ENCODE measurements at regions not wholly inside any gene's neighbourhood (a gene's known extent, or its start where the extent isn't known, plus 50 kb on each side); places are given as distances from the start of the nearest gene placed in this dataset.
"Not testable (repeated sequence)": the region's sequence is repeated elsewhere in the genome, so short reads cannot be mapped to it uniquely, and the experiment has no call there.

DNA sequence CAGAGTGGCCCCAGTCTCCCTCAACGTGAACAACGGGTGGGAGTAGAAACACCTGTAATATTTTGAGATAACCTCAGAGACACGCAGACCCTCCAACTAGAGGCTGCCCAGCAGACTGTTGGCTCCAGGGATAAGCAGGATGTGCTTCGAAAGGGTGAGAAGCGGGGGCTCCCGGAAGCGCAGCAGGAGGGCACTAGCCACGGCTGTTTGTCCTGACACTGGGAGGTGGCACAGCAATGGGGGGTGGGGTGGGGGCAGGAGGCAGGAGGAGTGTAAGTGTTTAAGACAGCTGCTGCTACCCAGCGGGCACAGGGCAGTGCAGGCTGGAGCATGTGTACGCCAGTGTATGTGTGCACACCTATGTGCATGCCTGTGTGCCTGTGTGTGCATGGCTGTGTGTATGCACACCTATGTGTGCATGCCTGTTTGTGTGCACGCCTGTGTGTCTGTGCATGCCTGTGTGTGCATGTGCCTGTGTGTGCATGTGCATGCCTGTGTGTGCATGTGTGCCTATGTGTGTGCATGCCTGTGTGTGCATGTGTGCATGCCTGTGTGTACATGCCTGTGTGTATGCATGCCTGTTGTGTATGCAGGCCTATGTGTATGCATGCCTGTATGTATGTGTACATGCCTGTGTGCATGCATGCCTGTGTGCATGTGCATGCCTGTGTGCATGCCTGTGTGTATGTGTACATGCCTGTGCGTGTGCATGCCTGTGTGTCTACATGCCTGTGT lies 154.7 kb downstream of the SHANK2 start:
- DNase-seq, result no peak

GRCh38 chr11:71096751-71097388 lies 155.5 kb downstream of the SHANK2 start:
- no peak for DNase-seq

DNA sequence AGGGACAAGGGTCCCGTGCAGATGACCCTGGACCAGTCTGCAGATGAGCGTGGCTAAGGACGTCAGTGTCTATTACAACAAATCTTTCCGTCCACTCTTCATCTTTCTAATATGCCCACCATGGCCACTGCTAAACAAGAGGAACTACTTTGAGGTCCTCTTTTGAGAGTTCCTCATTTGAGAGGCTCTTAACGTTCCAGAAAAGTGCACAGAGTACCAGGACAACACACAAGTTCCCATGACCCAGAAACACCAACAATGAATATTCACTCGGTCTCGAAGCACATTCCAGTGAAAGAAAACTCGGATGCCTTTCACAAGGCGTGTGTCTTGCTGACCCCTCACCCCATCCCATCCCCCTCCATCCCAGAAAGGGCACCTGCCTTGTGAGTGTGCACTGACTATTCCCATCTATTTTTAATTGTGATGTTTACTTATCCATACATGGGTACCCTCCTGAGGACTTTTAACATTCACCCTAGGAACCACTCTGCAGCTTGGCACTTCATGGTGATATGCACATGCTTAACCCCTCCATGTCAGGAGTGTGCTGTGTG lies 157.0 kb downstream of the SHANK2 start:
- DNase-seq, result no peak

- no peak for DNase-seq
These were observed 157.9 kb downstream of the SHANK2 start for GRCh38 chr11:71094296-71095077.

DNA sequence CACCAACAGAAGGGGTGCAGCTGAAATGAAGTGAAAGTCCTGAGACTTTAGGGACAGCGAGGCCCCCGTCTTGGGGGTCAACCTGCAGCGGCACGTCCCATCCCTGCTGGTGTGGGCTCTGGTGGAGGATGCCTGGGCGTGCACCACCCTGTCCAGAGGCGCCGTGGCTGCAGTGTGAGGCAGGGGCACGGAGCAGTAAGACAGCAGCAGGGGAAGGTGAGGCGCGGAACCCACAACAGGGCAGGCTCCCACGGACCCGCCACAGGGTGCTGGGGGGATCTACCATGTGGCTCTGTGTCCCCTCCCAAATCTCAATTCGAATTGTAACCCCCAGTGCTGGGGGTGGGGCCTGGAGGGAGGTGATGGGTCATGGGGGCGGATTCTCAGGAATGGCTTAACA lies 158.6 kb downstream of the SHANK2 start:
- DNase-seq, result no peak

- DNase-seq, result no peak
These were observed 160.7 kb downstream of the SHANK2 start for GRCh38 chr11:71091506-71092265.

DNA sequence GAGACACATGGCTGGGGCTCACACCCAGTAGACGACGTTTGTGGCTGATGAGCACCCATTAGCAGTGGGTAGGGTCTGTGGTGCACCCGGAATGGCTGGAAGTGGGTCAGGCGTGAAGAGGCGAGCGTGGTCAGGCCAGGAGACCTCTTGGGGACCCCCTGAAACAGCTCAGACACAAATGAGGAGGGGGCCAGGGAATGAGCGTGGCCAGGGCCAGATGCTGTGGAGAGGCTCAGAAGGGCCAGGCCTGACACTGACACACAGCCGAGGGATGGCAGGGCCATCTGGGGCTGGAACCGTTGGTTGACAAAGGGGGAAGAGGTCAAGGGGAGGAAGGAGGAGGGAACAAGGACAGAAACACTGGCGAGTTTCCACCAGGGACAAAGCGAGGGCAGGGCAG lies 162.8 kb downstream of the SHANK2 start:
- DNase-seq, result no peak

DNA sequence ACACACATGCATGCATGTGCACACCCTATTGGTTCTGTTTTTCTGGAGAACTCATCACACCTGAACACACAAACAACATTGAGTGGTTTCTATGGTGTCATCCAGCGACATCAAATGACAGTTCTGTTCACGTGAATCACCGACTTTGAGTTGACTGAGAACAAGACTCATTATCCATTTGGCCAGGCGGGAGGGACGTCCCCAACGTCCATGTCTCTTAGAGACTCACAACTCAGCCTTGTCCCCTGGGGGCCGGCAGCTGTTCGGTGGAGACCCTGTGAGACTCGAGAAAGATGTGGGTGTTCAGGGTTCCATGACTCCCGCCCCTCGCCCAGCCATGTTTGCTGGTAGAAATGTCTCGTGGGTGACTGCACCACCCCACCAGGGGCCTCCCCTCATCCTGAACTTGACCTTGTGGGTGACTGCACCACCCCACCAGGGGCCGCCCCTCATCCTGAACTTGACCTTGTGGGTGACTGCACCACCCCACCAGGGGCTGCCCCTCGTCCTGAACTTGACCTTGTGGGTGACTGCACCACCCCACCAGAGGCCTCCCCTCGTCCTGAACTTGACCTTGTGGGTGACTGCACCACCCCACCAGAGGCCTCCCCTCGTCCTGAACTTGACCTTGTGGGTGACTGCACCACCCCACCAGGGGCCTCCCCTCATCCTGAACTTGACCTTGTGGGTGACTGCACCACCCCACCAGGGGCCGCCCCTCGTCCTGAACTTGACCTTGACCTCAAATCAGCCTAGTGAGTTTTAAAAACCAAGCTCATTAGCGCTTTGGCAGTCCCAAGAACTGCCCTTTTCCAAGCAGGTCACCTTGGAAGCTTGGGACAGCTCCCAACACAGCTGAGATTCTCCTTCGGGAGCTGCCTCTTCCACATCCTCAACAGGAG lies 163.8 kb downstream of the SHANK2 start:
- DNase-seq, result not testable (repeated sequence)

GRCh38 chr11:71086687-71087258 lies 165.6 kb downstream of the SHANK2 start:
- peak; percentile 67 for DNase-seq

- DNase-seq, result no peak
These were observed 167.9 kb downstream of the SHANK2 start for GRCh38 chr11:71084306-71085012.

DNA sequence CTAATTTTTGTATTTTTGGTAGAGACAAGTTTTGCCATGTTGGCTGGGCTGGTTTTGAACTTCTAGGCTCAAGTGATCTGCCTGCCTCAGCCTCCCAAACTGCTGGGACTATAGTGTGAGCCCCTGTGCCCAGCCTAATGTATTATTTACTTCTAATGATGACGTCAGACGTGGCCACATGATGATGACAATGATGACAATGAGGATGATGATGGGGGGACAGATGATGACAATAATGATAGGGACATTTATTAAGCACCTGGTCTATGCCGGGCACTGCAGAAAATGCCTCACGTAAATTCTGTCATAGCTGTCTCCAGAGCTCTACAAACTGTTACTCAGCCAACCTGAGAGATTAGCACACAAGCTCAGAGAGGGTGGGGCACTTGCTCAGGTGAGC lies 169.3 kb downstream of the SHANK2 start:
- no peak for DNase-seq

DNA sequence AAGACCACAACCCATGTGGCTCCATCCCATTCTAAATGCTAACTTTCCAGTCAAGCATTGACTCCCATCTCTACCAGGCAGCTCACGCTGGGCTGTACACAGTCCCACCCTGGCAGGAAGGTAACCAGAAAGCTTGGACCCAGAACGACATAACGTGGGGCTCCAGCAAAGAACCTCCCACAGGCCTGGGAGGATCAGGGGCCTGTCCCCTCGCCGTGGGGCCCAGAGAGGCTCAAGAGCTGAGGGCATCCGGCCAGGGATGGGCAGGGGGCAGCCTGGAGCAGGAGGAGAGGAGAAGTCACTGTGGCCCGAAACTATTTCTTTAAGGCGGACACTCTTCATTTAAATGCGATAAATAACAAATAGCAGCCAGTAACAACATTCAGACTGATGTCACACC lies 169.9 kb downstream of the SHANK2 start:
- DNase-seq, result no peak

DNA sequence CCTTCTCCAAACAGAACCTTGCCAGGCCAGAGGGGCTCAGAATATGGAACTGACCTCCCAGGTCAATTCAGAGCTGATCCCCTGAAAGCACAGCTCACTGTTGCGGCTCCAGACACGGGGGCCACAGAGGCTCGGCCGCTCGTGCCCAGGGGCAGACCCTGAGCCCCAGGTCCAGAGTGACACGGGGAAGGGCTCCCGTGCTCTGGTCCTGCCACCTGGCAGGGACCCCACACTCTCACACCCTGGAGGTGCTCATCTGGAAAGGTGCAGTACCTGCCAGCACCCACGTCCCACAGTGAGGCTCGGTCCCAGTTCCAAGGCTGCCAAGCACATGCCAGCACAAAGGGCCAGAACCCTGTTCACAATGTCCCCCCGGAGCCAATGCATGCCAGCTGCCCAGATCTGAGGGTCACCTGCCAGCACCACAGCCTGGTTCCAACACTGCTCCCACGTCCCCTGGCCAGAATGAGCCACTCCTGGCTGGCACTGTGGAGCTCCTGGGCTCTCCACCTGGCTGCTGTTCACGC lies 170.6 kb downstream of the SHANK2 start:
- DNase-seq, result no peak

DNA sequence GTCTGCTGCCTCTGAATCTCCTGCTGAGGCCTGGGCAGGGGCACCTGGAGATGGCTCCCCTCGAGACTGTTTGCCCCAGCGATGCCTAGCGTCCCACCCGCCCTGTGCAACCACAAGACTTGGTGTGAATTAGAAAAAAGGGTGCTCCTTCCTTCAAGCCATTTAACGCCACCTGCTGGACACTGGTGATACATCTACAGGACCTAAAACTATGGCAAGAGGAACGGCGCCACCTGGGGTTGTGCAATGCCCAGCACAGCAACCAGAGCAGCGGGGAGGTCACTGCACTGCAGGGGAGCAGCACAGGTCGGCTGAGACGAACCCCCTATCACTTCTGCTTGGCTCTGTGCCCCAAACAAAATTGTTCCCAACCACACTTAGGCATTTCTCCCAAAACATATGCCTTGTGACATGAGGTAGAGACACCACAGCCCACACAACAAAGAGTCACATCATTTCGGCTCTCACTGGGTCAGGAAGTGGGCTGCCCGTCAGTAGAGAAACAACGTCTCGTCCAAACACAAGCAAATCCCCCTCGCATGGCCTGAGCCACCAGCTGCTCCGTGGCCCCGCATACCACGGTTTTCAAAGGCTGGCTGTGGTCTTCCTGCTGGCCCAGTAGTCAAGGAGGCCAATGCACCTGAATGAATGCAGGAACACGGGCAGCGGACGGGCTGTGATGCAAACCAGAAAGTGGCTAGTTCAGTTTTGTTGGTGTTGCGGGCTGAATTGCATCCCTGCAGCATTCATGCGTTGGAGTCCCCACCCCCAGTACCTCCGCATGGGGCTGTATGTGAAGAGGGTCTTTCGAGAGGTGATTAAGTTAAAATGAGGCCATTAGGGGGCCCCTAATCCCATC lies 171.9 kb downstream of the SHANK2 start:
- DNase-seq, result peak; percentile 92

- no peak for DNase-seq
These were observed 172.6 kb downstream of the SHANK2 start for GRCh38 chr11:71079795-71080194.

DNA sequence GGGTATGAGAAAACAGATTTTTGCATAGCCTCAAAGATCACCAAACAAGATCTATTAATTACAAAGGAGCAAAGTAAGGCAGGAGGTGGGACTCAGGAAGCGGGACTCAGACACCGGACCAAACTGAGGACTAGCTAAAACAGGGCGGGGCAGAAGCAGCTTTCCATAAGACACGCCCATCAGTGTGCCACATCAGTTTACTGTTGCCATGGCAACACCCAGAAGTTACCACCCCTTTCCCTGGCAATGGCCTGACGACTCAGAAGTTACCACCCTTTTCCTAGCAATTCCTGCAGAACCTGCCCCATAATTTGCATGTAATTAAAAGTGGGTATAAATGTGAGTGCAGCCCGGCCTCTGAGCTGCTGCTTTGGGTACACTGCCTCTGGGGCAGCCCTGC lies 173.9 kb downstream of the SHANK2 start:
- no peak for DNase-seq

GRCh38 chr11:71076525-71077304 lies 175.7 kb downstream of the SHANK2 start:
- no peak for DNase-seq

DNA sequence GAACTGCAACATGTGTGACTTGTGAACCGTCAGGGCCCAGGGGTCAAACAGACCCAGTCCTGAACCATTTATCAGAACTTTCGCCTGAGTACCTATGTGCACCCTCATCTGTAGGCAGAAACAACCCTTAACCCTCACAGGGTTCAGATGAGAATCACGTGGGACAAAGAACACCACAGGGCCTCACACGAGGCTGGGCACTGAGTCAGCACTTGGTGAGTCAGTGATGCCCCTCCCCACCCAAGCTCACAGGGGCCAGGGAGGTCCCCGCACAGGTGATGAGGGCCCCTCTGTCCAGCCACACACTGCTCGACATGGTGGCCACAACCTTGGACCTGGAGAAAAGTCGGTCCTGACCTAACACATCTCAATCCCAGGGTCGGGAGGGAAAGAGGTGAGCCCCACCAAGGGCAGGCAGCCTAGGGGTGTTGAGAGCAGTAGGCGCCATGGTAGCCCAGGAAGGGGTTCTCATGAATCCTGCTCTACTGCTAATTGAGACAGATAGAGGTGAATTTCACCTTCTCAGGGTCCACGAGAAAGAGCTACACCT lies 176.4 kb downstream of the SHANK2 start:
- no peak for DNase-seq
